ENCODE measurements at regions not wholly inside any gene's neighbourhood (a gene's known extent, or its start where the extent isn't known, plus 50 kb on each side); places are given as distances from the start of the nearest gene placed in this dataset.

- no peak overlapping the region for H3K4me2 ChIP-seq
- H3K79me2 ChIP-seq (ENCODE audit: low read depth), result no peaks in the 10 kb centered on the region
- no peak overlapping the region for H2AFZ ChIP-seq
- no peaks in the 10 kb centered on the region for H3K36me3 ChIP-seq (ENCODE audit: low read depth)
- no peaks in the 10 kb centered on the region for H3K27me3 ChIP-seq (ENCODE audit: insufficient read depth, low read depth)
- no peaks in the 10 kb centered on the region for H3K9me3 ChIP-seq (ENCODE audit: insufficient read depth, low read depth)
- DNase-seq, result peak in 1 of 2 experiments; percentile 5
- H3K4me1 ChIP-seq (replicated peaks; ENCODE audit: insufficient read depth), result no peaks in the 10 kb centered on the region
- H3K27ac ChIP-seq, result no peak overlapping the region
- POLR2A ChIA-PET (ENCODE audit: unreplicated experiment), result no interaction called here
- no TSS peak for BruUV-seq (replicated peaks)
- intact Hi-C loops (cut with micrococcal nuclease; ENCODE audit: unreplicated experiment), result no loop called here
- CTCF ChIA-PET, result interaction anchor here (0.6 kb wide), 1 partner anchor 93 kb away, joined by 12 read pairs; no protein-coding TSS in a partner anchor
- no peak overlapping the region for H3K4me3 ChIP-seq
- H4K20me1 ChIP-seq (ENCODE audit: insufficient read depth), result peaks cover 23% of the 10 kb centered on the region
- H3K9me2 ChIP-seq (ENCODE audit: insufficient read depth), result no peaks in the 10 kb centered on the region
- H3F3A ChIP-seq (ENCODE audit: insufficient read depth, low read depth), result no peaks in the 10 kb centered on the region
- TF ChIP-seq CTCF (conservative IDR thresholded peaks at IDR 0.05), result no peak
- no peak for TF ChIP-seq EZH2 (IDR thresholded peaks at IDR 0.05; ENCODE audit: low read depth)
Observed at GRCh38 chr9:130766021-130766926, 68.8 kb upstream of the ABL1 start.

- no peak overlapping the region for H3K4me3 ChIP-seq
- intact Hi-C loops (cut with micrococcal nuclease; ENCODE audit: unreplicated experiment), result no loop called here
- no peaks in the 10 kb centered on the region for H3K9me3 ChIP-seq (ENCODE audit: insufficient read depth, low read depth)
- TF ChIP-seq EZH2 (IDR thresholded peaks at IDR 0.05; ENCODE audit: low read depth), result no peak
- TF ChIP-seq CTCF (conservative IDR thresholded peaks at IDR 0.05), result no peak
- no TSS peak for BruUV-seq (replicated peaks)
- no peak overlapping the region for H2AFZ ChIP-seq
- H4K20me1 ChIP-seq (ENCODE audit: insufficient read depth), result peaks cover 29% of the 10 kb centered on the region
- H3K27ac ChIP-seq, result no peak overlapping the region
- no peaks in the 10 kb centered on the region for H3K4me1 ChIP-seq (replicated peaks; ENCODE audit: insufficient read depth)
- H3K9me2 ChIP-seq (ENCODE audit: insufficient read depth), result no peaks in the 10 kb centered on the region
- POLR2A ChIA-PET (ENCODE audit: unreplicated experiment), result no interaction called here
- H3K4me2 ChIP-seq, result no peak overlapping the region
- H3K36me3 ChIP-seq (ENCODE audit: low read depth), result no peaks in the 10 kb centered on the region
- H3K27me3 ChIP-seq (ENCODE audit: insufficient read depth, low read depth), result no peaks in the 10 kb centered on the region
- no peaks in the 10 kb centered on the region for H3K79me2 ChIP-seq (ENCODE audit: low read depth)
- CTCF ChIA-PET, result interaction anchor here (0.6 kb wide), 1 partner anchor 100 kb away, joined by 3 read pairs; no protein-coding TSS in a partner anchor
- no peaks in the 10 kb centered on the region for H3F3A ChIP-seq (ENCODE audit: insufficient read depth, low read depth)
- no peak for DNase-seq
Observed at GRCh38 chr9:130766927-130767307, 68.1 kb upstream of the ABL1 start.

GRCh38 chr9:130768265-130768664 is 66.8 kb upstream of the ABL1 start:
- no TSS peak for BruUV-seq (replicated peaks)
- no peaks in the 10 kb centered on the region for H3K36me3 ChIP-seq (ENCODE audit: low read depth)
- H4K20me1 ChIP-seq (ENCODE audit: insufficient read depth), result peaks cover 24% of the 10 kb centered on the region
- CTCF ChIA-PET, result interaction anchor here (0.6 to 1.0 kb wide), 3 partner anchors 93 to 824 kb away, joined by 3 to 9 read pairs (median 6); no protein-coding TSS in a partner anchor
- H2AFZ ChIP-seq, result no peak overlapping the region
- no peaks in the 10 kb centered on the region for H3K79me2 ChIP-seq (ENCODE audit: low read depth)
- POLR2A ChIA-PET (ENCODE audit: unreplicated experiment), result no interaction called here
- H3K9me2 ChIP-seq (ENCODE audit: insufficient read depth), result no peaks in the 10 kb centered on the region
- no peaks in the 10 kb centered on the region for H3K27me3 ChIP-seq (ENCODE audit: insufficient read depth, low read depth)
- H3K4me2 ChIP-seq, result no peak overlapping the region
- intact Hi-C loops (cut with micrococcal nuclease; ENCODE audit: unreplicated experiment), result no loop called here
- no peaks in the 10 kb centered on the region for H3F3A ChIP-seq (ENCODE audit: insufficient read depth, low read depth)
- no peak for DNase-seq
- no peak overlapping the region for H3K4me3 ChIP-seq
- no peaks in the 10 kb centered on the region for H3K9me3 ChIP-seq (ENCODE audit: insufficient read depth, low read depth)
- no peak overlapping the region for H3K27ac ChIP-seq
- no peaks in the 10 kb centered on the region for H3K4me1 ChIP-seq (replicated peaks; ENCODE audit: insufficient read depth)
- TF ChIP-seq EZH2 (IDR thresholded peaks at IDR 0.05; ENCODE audit: low read depth) (no peak), CTCF (conservative IDR thresholded peaks at IDR 0.05) (no peak)
